Astrocyte of the cerebellum (primary cell): ENCODE measurements at regions not wholly inside any gene's neighbourhood (a gene's known extent, or its start where the extent isn't known, plus 50 kb on each side); places are given as distances from the start of the nearest gene placed in this dataset.

Experiments used
- DNase-seq: peaks from one replicate; pipeline ENCODE4 v3.0.0-alpha.2; 2011; ENCODE audit warnings: low read depth
- H3K4me3 ChIP-seq: 2 replicates; pipeline ENCODE4 v1.5.1; 2011; ENCODE audit warnings: mild to moderate bottlenecking, low read depth, low read length, moderate library complexity
- CTCF ChIP-seq: IDR thresholded peaks from 2 replicates; pipeline ENCODE4 v1.5.1; 2012; ENCODE audit warnings: low read length, low read depth, moderate library complexity, mild to moderate bottlenecking; ENCODE audit errors: missing control alignments
- in situ Hi-C: cut with HindIII; loops from 2 replicates; pipeline ENCODE4 v1.10.0; 2017; ENCODE audit warnings: low sequenced_read_pairs

- no peak for DNase-seq
- H3K4me3 ChIP-seq: no peak overlapping the region
- TF ChIP-seq CTCF: peak; percentile 44
- in situ Hi-C loops: no loop called here
Measured at GRCh38 chr2:19746611-19747309, 155.0 kb downstream of the TTC32 start.

- no peak for DNase-seq
- no peak overlapping the region for H3K4me3 ChIP-seq
- no peak for TF ChIP-seq CTCF
- in situ Hi-C loops: no loop called here
Measured at GRCh38 chr2:19746137-19746600, 155.6 kb downstream of the TTC32 start.

- TF ChIP-seq CTCF: no peak
- in situ Hi-C loops: no loop called here
- no peak for DNase-seq
- no peak overlapping the region for H3K4me3 ChIP-seq
Measured at GRCh38 chr2:19745318-19746136, 156.3 kb downstream of the TTC32 start.

- DNase-seq: no peak
- TF ChIP-seq CTCF: no peak
- in situ Hi-C loops: no loop called here
- no peak overlapping the region for H3K4me3 ChIP-seq
Measured at GRCh38 chr2:19744456-19745199, 157.2 kb downstream of the TTC32 start.

GRCh38 chr2:19743641-19744040 is 158.1 kb downstream of the TTC32 start:
- no peak for TF ChIP-seq CTCF
- in situ Hi-C loops: no loop called here
- no peak overlapping the region for H3K4me3 ChIP-seq
- no peak for DNase-seq

GRCh38 chr2:19742872-19743271 is 158.9 kb downstream of the TTC32 start:
- no peak overlapping the region for H3K4me3 ChIP-seq
- in situ Hi-C loops: no loop called here
- no peak for TF ChIP-seq CTCF
- DNase-seq: no peak
